ENCODE measurements at regions not wholly inside any gene's neighbourhood (a gene's known extent, or its start where the extent isn't known, plus 50 kb on each side); places are given as distances from the start of the nearest gene placed in this dataset.

- no peak for DNase-seq (ENCODE audit: low spot score)
These were observed 389.2 kb downstream of the PLPP3 start for GRCh38 chr1:56189946-56190805.

- DNase-seq (ENCODE audit: low spot score): no peak
These were observed 389.9 kb downstream of the PLPP3 start for GRCh38 chr1:56189454-56189853.

- no peak for DNase-seq (ENCODE audit: low spot score)
These were observed 390.5 kb downstream of the PLPP3 start for GRCh38 chr1:56188855-56189254.

GRCh38 chr1:56188221-56188620 is 391.1 kb downstream of the PLPP3 start:
- DNase-seq (ENCODE audit: low spot score): peak; percentile 31

GRCh38 chr1:56187405-56187804 is 392.0 kb downstream of the PLPP3 start:
- no peak for DNase-seq (ENCODE audit: low spot score)

- DNase-seq (ENCODE audit: low spot score): no peak
These were observed 393.9 kb downstream of the PLPP3 start for GRCh38 chr1:56185493-56185892.

GRCh38 chr1:56183151-56183550 is 396.2 kb downstream of the PLPP3 start:
- no peak for DNase-seq (ENCODE audit: low spot score)

- DNase-seq (ENCODE audit: low spot score): no peak
These were observed 398.7 kb downstream of the PLPP3 start for GRCh38 chr1:56180520-56181190.

GRCh38 chr1:56179543-56179942 is 399.8 kb downstream of the PLPP3 start:
- DNase-seq (ENCODE audit: low spot score): no peak

GRCh38 chr1:56175211-56175610 is 404.2 kb downstream of the PLPP3 start:
- no peak for DNase-seq (ENCODE audit: low spot score)

GRCh38 chr1:56174176-56174885 is 405.0 kb downstream of the PLPP3 start:
- no peak for DNase-seq (ENCODE audit: low spot score)

- no peak for DNase-seq (ENCODE audit: low spot score)
These were observed 405.6 kb downstream of the PLPP3 start for GRCh38 chr1:56173736-56174135.

- no peak for DNase-seq (ENCODE audit: low spot score)
These were observed 407.7 kb downstream of the PLPP3 start for GRCh38 chr1:56171670-56172069.

- no peak for DNase-seq (ENCODE audit: low spot score)
These were observed 408.5 kb downstream of the PLPP3 start for GRCh38 chr1:56170784-56171320.

GRCh38 chr1:56169856-56170255 is 409.5 kb downstream of the PLPP3 start:
- DNase-seq (ENCODE audit: low spot score): peak; percentile 23

- DNase-seq (ENCODE audit: low spot score): no peak
These were observed 411.2 kb downstream of the PLPP3 start for GRCh38 chr1:56168176-56168575.

GRCh38 chr1:56167596-56167995 is 411.8 kb downstream of the PLPP3 start:
- DNase-seq (ENCODE audit: low spot score): no peak

- no peak for DNase-seq (ENCODE audit: low spot score)
These were observed 418.5 kb downstream of the PLPP3 start for GRCh38 chr1:56160773-56161315.

GRCh38 chr1:56156971-56157876 is 422.1 kb downstream of the PLPP3 start:
- DNase-seq (ENCODE audit: low spot score): no peak

- no peak for DNase-seq (ENCODE audit: low spot score)
These were observed 426.1 kb downstream of the PLPP3 start for GRCh38 chr1:56153276-56153675.

- no peak for DNase-seq (ENCODE audit: low spot score)
These were observed 426.7 kb downstream of the PLPP3 start for GRCh38 chr1:56152635-56153034.

Data from AG08395 (cell line).